Body of pancreas (tissue), 4 donors: ENCODE measurements at regions not wholly inside any gene's neighbourhood (a gene's known extent, or its start where the extent isn't known, plus 50 kb on each side); places are given as distances from the start of the nearest gene placed in this dataset.

Experiments used
- CTCF ChIP-seq, 7 experiments: fragments of 450-650 bp in 4 of 7; fragments of 200-600 bp in 3 of 7; sonication (generic) in 3 of 7; IDR thresholded peaks; one replicate each; pipeline ENCODE4 v1.5.1; 2016 to 2019; ENCODE audit warnings: antibody characterized with exemption in 7 of 7
- POLR2A ChIP-seq, 3 donors: fragments of 450-650 bp; IDR thresholded peaks; one replicate each; pipeline ENCODE4 v1.6.1; 2016; ENCODE audit warnings: antibody characterized with exemption in 3 of 3, mild to moderate bottlenecking in 2 of 3

- TF ChIP-seq CTCF (IDR thresholded peaks at IDR 0.05) (no peak), POLR2A (IDR thresholded peaks at IDR 0.05) (no peak)
Measured at GRCh38 chr3:152095472-152095871, 173.3 kb upstream of the MBNL1 start.
